ENCODE measurements at regions not wholly inside any gene's neighbourhood (a gene's known extent, or its start where the extent isn't known, plus 50 kb on each side); places are given as distances from the start of the nearest gene placed in this dataset.

DNA sequence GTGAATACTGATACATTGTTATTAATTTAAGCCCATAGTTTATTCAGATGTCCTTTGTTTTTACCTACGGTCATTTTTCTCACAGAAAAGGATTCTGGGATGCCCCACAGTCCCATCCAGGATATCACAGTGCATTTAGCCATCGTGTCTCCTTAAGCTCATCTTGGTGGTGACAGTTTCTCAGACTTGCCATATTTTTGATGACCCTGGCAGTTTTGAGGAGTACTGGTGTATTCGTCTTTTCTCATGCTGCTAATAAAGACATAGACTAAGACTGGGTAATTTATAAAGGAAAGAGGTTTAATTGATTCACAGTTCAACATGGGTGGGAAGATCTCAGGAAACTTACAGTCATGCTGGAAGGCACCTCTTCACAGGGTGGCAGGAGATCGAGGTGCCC, 295.9 kb upstream of the CDH4 start:
- no peak for DNase-seq (ENCODE audit: low read depth)

- no peak for DNase-seq (ENCODE audit: low read depth)
Measured at GRCh38 chr20:60957621-60958020, 294.4 kb upstream of the CDH4 start.

GRCh38 chr20:60959971-60960370, 292.1 kb upstream of the CDH4 start:
- DNase-seq (ENCODE audit: low read depth) = no peak

GRCh38 chr20:60960500-60960899, 291.6 kb upstream of the CDH4 start:
- no peak for DNase-seq (ENCODE audit: low read depth)

DNA sequence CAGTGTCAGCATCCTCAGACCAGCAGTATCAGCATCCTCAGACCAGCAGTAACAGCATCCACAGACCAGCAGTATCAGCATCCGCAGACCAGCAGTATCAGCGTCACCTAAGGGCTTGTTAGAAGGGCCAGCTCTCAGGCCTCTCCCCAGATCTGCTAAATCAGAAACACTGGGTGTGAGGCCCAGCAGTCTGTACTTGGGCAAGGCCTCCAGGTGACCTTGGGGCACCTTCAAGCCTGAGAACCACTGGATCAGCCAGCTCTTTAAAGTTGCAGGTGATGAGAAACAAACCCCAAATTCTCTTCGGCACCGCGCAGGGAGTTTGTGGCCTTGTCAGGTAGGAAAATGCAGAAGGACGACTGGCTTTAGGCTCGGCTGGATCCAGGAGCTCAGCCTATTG, 290.5 kb upstream of the CDH4 start:
- no peak for DNase-seq (ENCODE audit: low read depth)

DNA sequence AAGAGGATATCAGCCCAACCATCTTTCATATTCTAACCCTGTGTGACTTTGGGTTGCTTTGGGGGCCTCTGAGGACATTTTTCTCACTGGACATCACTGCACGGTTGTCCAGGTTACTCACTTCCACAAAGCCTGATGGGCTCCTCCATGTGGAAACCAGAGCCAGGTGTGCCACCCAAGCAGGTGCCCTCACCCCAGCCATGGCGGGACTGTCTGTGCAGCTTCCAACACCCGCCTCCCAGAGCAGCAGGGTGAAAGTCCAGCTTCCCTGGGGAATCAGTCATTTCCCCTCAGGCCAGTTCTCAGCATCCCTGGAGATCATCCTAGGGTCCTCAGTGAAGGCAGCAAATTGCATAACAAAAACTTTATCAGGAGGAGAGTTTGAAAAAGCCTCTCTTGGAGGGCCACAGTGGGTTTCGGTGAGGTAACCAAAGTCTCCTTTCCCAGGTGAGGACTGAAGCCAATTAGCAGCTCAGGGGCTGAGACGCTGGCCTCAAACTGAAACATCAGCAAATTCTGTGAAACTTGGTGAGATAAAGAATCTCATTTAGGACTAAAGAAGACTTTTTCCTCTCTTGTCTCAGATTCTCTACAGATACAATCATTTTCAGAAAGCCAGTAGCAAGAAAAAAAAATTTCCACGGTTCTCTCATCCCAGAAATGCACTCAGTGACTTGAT, 289.6 kb upstream of the CDH4 start:
- DNase-seq (ENCODE audit: low read depth) = no peak

DNA sequence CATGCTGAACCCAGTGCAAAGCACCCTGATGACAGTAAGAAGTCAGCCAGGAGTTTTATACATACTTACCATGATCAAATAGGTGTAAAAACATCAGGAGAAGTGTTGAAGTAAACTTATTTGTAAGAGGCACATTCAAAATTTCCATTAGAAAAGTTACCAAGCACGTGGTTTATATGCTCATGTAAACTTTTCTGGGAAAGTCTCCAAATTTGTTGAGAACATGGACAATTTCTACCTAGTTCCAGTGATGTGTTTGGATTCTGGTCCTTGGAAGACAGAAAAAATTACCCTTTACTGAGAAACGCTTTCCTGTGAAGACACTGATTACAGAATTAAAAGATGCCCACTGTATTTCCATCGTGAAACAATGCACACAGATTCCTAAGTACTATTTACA, 288.9 kb upstream of the CDH4 start:
- no peak for DNase-seq (ENCODE audit: low read depth)

GRCh38 chr20:60964911-60965310, 287.1 kb upstream of the CDH4 start:
- no peak for DNase-seq (ENCODE audit: low read depth)

DNA sequence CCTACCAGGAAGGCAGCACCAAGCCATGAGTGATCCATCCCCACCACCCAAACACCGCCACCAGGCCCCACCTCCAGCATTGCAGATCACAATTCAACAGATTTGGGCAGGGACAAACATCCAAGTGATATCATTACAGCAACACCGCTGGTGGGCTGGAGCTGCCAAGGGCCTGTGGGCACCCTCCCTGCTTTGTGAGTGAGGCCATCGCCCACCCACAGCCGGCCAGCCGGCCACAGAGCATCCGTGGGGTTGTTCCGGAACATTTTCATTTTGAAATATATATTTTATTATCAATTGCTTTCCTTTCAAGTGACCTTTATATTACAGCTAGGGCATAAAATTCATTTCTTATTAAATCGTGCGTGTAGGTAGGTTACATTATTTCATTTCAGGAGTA, 286.0 kb upstream of the CDH4 start:
- no peak for DNase-seq (ENCODE audit: low read depth)

GRCh38 chr20:60966766-60967165, 285.3 kb upstream of the CDH4 start:
- DNase-seq (ENCODE audit: low read depth) = no peak

GRCh38 chr20:60967431-60968316, 284.4 kb upstream of the CDH4 start:
- no peak for DNase-seq (ENCODE audit: low read depth)

DNA sequence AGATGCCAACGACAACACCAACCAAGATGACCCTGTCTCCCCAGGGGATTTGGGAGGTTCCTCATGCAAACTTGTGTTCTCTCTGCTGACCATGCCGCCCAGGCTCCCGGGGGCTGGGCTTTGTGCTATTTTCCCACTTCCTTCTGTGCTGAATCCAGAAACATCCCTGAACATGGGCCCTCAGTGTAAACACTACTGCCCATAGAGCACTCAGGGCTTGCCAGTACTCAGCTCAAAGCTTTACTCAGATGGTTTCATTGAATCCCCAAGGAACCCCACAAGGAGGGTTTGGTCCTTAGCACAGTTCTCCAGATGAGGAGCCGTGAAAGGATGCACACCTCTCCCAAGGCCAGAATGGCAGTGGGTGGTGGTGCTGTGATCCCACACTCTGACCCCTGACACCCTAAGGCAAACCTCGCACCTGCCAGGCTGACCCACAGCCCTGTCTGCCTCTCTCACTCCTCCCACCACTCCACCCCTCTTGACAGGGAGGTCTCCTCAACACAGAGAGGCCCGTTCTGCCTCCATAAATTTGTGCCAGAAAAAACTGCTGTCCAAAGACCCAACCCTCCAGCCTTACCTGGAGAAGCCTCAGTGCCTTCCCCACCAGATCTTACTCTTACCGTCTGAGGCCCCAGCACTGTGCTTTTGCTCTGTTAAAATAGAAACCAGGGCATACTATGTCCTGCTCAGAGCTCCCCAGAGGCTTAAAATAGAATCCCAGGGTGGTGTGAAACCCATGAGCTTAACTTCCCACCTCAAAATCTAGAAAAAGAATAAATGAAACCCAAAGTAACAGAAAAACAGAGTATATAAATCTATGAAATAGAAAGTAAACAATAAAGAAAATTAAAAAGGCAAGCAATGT, 283.0 kb upstream of the CDH4 start:
- no peak for DNase-seq (ENCODE audit: low read depth)

- DNase-seq (ENCODE audit: low read depth) = no peak
Measured at GRCh38 chr20:60970601-60971000, 281.5 kb upstream of the CDH4 start.

- DNase-seq (ENCODE audit: low read depth) = peak; percentile 38
Measured at GRCh38 chr20:60974022-60974421, 278.0 kb upstream of the CDH4 start.

DNA sequence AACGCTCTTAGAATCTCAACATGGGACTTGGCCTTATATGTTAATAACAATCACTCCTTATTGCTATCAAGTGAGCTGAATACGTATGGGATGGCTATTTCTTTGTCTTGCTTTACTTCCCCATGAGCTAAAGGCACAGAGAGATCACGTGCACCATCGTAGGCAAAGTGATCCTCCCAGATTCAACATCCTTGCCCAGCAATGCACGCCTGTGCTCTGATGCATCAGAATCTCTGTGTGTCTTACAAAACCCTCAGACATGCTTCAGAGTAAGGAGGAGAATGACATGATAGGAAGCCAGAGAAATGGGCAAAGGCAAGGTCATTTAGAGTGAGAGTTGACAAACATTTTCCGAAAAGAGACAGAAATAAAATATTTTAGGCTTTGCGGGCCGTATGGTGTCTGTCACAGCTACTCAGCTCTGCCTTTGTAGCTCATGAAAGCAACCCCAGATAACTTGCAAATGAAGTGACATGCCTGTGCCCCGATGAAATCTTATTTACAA, 277.6 kb upstream of the CDH4 start:
- DNase-seq (ENCODE audit: low read depth) = no peak

DNA sequence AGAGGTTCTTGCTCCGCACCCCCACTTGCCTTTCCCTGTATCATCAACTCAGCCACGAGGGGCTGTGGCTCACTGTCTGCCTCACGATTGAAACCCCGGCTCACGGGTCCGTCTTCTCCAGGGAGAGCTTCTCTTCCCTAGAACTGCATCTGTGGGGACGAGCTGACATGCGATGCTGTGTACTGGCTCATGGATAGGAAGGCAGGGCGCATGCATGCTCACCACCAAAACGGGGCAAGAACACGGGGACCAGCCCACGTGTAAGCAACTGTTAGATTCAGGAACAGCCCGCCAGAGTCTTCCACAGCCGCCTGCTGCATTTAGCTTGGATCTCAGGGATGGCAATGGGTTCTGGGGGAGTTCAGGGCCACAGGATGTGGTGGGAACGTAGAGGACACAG, 275.9 kb upstream of the CDH4 start:
- no peak for DNase-seq (ENCODE audit: low read depth)

- no peak for DNase-seq (ENCODE audit: low read depth)
Measured at GRCh38 chr20:60976913-60977312, 275.1 kb upstream of the CDH4 start.

GRCh38 chr20:60977901-60978300, 274.2 kb upstream of the CDH4 start:
- no peak for DNase-seq (ENCODE audit: low read depth)

DNA sequence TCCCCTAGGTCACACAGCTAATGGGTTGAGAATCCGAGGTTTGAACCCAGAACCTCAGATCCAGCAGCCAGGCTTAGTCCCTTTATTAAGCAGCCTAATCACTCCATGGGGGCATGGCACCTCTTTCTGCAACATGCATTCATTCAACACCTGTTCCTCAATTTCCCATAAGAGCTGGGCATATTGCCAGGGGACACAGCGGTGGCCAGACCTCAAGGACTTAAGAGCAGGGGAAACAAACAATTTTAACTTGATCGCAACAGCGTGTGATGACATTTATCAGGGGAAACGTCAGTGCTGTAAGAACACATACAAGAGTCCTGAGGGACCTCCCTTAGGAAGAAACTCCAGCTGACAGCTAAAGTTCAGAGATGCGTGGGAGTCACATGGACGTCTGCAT, 267.4 kb upstream of the CDH4 start:
- DNase-seq (ENCODE audit: low read depth) = no peak

GRCh38 chr20:60986506-60987156, 265.4 kb upstream of the CDH4 start:
- no peak for DNase-seq (ENCODE audit: low read depth)

- no peak for DNase-seq (ENCODE audit: low read depth)
Measured at GRCh38 chr20:60990061-60990460, 262.0 kb upstream of the CDH4 start.

- DNase-seq (ENCODE audit: low read depth) = no peak
Measured at GRCh38 chr20:60990643-60991042, 261.4 kb upstream of the CDH4 start.

Data from Daoy (cell line).